Peyer's patch (tissue), 4 donors: ENCODE measurements at regions not wholly inside any gene's neighbourhood (a gene's known extent, or its start where the extent isn't known, plus 50 kb on each side); places are given as distances from the start of the nearest gene placed in this dataset.
"Not testable (repeated sequence)": the region's sequence is repeated elsewhere in the genome, so short reads cannot be mapped to it uniquely, and the experiment has no call there.

Experiments used
- DNase-seq, 3 donors: peaks; one replicate each; pipeline ENCODE4 v3.0.0-alpha.2; 2017 to 2019
- H3K27ac ChIP-seq, 4 donors: fragments of 200-600 bp; sonication (generic); one replicate each; pipeline ENCODE4 v1.5.1; 2016 to 2019
- H3K27me3 ChIP-seq, 2 donors: fragments of 200-600 bp; sonication (generic); one replicate each; pipeline ENCODE4 v1.5.1; 2019
- H3K36me3 ChIP-seq, 3 donors: fragments of 200-600 bp; sonication (generic); one replicate each; pipeline ENCODE4 v1.5.1; 2016 to 2019
- H3K4me1 ChIP-seq, 4 donors: fragments of 200-600 bp; sonication (generic); one replicate each; pipeline ENCODE4 v1.5.1; 2016 to 2019
- H3K4me3 ChIP-seq, 4 donors: fragments of 200-600 bp; sonication (generic); 1 replicate in 3 of 4; 2 replicates in 1 of 4; pipeline ENCODE4 v1.5.1; 2016 to 2019; ENCODE audit warnings: mild to moderate bottlenecking in 1 of 4
- H3K9me3 ChIP-seq, 4 donors: fragments of 200-600 bp; sonication (generic); one replicate each; pipeline ENCODE4 v1.5.1; 2016 to 2019; ENCODE audit warnings: mild to moderate bottlenecking in 1 of 4
- CTCF ChIP-seq, 6 experiments: fragments of 450-650 bp in 4 of 6; fragments of 200-600 bp in 2 of 6; sonication (generic) in 1 of 6; IDR thresholded peaks; one replicate each; pipeline ENCODE4 v1.5.1; 2017 to 2019; ENCODE audit warnings: antibody characterized with exemption in 6 of 6, mild to moderate bottlenecking in 3 of 6, moderate library complexity in 1 of 6
- POLR2A ChIP-seq, 2 donors: fragments of 450-650 bp; IDR thresholded peaks; one replicate each; pipeline ENCODE4 v1.5.1; 2017; ENCODE audit warnings: antibody characterized with exemption in 2 of 2, mild to moderate bottlenecking in 2 of 2, moderate library complexity in 2 of 2
- small RNA-seq, 2 donors: library from RNA; depleted of rRNA; stranded (forward); fragments of <200 nt; gene quantifications; one replicate each; pipeline ENCODE3, GENCODE V24; 2016

- Histone ChIP-seq H3K27ac (no peak overlapping the region), H3K9me3 (no peaks in the 10 kb centered on the region), H3K36me3 (no peaks in the 10 kb centered on the region), H3K4me3 (no peak overlapping the region), H3K27me3 (no peaks in the 10 kb centered on the region), H3K4me1 (no peaks in the 10 kb centered on the region)
- TF ChIP-seq POLR2A (IDR thresholded peaks at IDR 0.05) (no peak), CTCF (IDR thresholded peaks at IDR 0.05) (no peak)
- DNase-seq, result no peak
Observed at GRCh38 chr4:100017637-100018310, 67.7 kb upstream of the H2AZ1 start.

GRCh38 chr4:100016191-100016590, 66.1 kb upstream of the H2AZ1 start:
- DNase-seq, result no peak
- Histone ChIP-seq H3K27ac (no peak overlapping the region), H3K27me3 (no peaks in the 10 kb centered on the region), H3K4me3 (no peak overlapping the region), H3K4me1 (no peaks in the 10 kb centered on the region), H3K36me3 (no peaks in the 10 kb centered on the region), H3K9me3 (no peaks in the 10 kb centered on the region)
- no peak for TF ChIP-seq CTCF (IDR thresholded peaks at IDR 0.05)
- no peak for TF ChIP-seq POLR2A (IDR thresholded peaks at IDR 0.05)

GRCh38 chr4:100014616-100015015, 64.5 kb upstream of the H2AZ1 start:
- Histone ChIP-seq H3K27me3 (no peaks in the 10 kb centered on the region), H3K27ac (no peak overlapping the region), H3K9me3 (no peaks in the 10 kb centered on the region), H3K36me3 (no peaks in the 10 kb centered on the region), H3K4me1 (no peaks in the 10 kb centered on the region), H3K4me3 (no peak overlapping the region)
- no peak for DNase-seq
- TF ChIP-seq CTCF (IDR thresholded peaks at IDR 0.05) (no peak), POLR2A (IDR thresholded peaks at IDR 0.05) (no peak)

DNA sequence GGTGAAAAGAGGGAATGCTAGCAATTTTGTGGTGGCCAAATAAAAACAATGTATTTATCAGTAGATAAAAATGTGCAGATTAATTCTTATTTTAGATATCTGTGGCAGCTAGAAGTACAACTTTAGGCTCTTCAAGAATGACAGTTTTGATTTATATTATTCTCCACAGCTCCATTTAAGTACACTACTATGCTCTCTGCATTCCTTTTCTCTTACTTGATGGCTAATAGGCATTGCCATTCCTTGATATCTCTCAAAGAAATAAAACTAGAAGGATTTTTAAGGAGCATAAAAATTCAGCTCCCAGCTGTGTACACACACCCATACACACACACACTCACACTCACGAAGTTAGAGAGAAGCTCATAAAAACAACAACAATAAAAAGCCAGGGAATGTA, 59.4 kb upstream of the H2AZ1 start:
- Histone ChIP-seq H3K27ac (no peak overlapping the region), H3K27me3 (no peaks in the 10 kb centered on the region), H3K9me3 (no peaks in the 10 kb centered on the region), H3K4me1 (no peaks in the 10 kb centered on the region), H3K36me3 (no peaks in the 10 kb centered on the region), H3K4me3 (no peak overlapping the region)
- no peak for TF ChIP-seq CTCF (IDR thresholded peaks at IDR 0.05)
- no peak for TF ChIP-seq POLR2A (IDR thresholded peaks at IDR 0.05)
- no peak for DNase-seq

GRCh38 chr4:100008048-100008447, 58.0 kb upstream of the H2AZ1 start:
- TF ChIP-seq CTCF (IDR thresholded peaks at IDR 0.05) (no peak), POLR2A (IDR thresholded peaks at IDR 0.05) (no peak)
- H3K4me1 ChIP-seq, result no peaks in the 10 kb centered on the region
- H3K4me3 ChIP-seq, result no peak overlapping the region
- H3K9me3 ChIP-seq, result no peaks in the 10 kb centered on the region
- no peaks in the 10 kb centered on the region for H3K27me3 ChIP-seq
- H3K27ac ChIP-seq, result no peak overlapping the region
- H3K36me3 ChIP-seq, result no peaks in the 10 kb centered on the region
- DNase-seq, result no peak

- H3K4me3 ChIP-seq, H3K27ac ChIP-seq, H3K9me3 ChIP-seq, H3K36me3 ChIP-seq, DNase-seq, H3K4me1 ChIP-seq, H3K27me3 ChIP-seq: not testable (repeated sequence)
Observed at GRCh38 chr4:100006161-100006560, 56.1 kb upstream of the H2AZ1 start.

Small RNA genes lying in the stretch of these regions (small RNA-seq; reads per million reads assigned to genes)
- gene DYNLL1P6, result 0 reads per million in 2 donors
